ENCODE measurements at regions not wholly inside any gene's neighbourhood (a gene's known extent, or its start where the extent isn't known, plus 50 kb on each side); places are given as distances from the start of the nearest gene placed in this dataset.

- DNase-seq, result no peak
- Histone ChIP-seq H3K79me2 (ENCODE audit: low read depth) (no peaks in the 10 kb centered on the region), H3K9me2 (ENCODE audit: insufficient read depth) (no peaks in the 10 kb centered on the region), H2AFZ (no peak overlapping the region), H3K9me3 (ENCODE audit: insufficient read depth, low read depth) (no peaks in the 10 kb centered on the region), H3K27me3 (ENCODE audit: insufficient read depth, low read depth) (no peaks in the 10 kb centered on the region), H3F3A (ENCODE audit: insufficient read depth, low read depth) (no peaks in the 10 kb centered on the region), H3K4me2 (no peak overlapping the region), H4K20me1 (ENCODE audit: insufficient read depth) (no peaks in the 10 kb centered on the region), H3K4me3 (no peak overlapping the region), H3K27ac (no peak overlapping the region), H3K36me3 (ENCODE audit: low read depth) (no peaks in the 10 kb centered on the region), H3K4me1 (replicated peaks; ENCODE audit: insufficient read depth) (no peaks in the 10 kb centered on the region)
- intact Hi-C loops (cut with micrococcal nuclease; ENCODE audit: unreplicated experiment), result no loop called here
- TF ChIP-seq, protein P1, sequence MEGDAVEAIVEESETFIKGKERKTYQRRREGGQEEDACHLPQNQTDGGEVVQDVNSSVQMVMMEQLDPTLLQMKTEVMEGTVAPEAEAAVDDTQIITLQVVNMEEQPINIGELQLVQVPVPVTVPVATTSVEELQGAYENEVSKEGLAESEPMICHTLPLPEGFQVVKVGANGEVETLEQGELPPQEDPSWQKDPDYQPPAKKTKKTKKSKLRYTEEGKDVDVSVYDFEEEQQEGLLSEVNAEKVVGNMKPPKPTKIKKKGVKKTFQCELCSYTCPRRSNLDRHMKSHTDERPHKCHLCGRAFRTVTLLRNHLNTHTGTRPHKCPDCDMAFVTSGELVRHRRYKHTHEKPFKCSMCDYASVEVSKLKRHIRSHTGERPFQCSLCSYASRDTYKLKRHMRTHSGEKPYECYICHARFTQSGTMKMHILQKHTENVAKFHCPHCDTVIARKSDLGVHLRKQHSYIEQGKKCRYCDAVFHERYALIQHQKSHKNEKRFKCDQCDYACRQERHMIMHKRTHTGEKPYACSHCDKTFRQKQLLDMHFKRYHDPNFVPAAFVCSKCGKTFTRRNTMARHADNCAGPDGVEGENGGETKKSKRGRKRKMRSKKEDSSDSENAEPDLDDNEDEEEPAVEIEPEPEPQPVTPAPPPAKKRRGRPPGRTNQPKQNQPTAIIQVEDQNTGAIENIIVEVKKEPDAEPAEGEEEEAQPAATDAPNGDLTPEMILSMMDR (conservative IDR thresholded peaks at IDR 0.05), result no peak
- no peak for TF ChIP-seq EZH2 (IDR thresholded peaks at IDR 0.05; ENCODE audit: low read depth)
- ChIA-PET POLR2A (ENCODE audit: unreplicated experiment) (no interaction called here), CTCF (no interaction called here)
- no TSS peak for BruUV-seq (replicated peaks)
Observed at GRCh38 chr1:184896000-184896399, 78.3 kb downstream of the NIBAN1 start.

DNA sequence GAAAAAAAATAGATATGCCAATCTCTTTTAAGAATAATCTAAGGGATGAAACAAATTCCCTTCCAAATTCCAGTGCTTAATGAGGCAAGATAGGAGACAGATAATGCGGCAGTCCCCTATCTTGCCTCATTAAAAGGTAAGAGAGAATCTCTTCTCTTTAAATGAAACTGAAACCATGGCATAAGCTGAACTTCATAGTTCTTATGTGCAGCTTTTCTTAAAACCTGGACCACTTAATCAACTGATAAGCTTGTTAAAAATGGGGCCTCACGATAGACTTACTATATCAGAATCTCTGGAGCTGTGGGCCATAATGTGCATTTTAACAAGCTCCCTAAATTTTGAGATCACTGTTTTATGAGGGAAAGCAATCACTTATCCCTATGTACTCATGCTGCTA lies 79.2 kb downstream of the NIBAN1 start:
- no peaks in the 10 kb centered on the region for H3F3A ChIP-seq (ENCODE audit: insufficient read depth, low read depth)
- no peak overlapping the region for H2AFZ ChIP-seq
- H3K4me3 ChIP-seq, result no peak overlapping the region
- no peaks in the 10 kb centered on the region for H3K36me3 ChIP-seq (ENCODE audit: low read depth)
- ChIA-PET POLR2A (ENCODE audit: unreplicated experiment) (no interaction called here), CTCF (no interaction called here)
- no peaks in the 10 kb centered on the region for H3K9me2 ChIP-seq (ENCODE audit: insufficient read depth)
- no peak for TF ChIP-seq EZH2 (IDR thresholded peaks at IDR 0.05; ENCODE audit: low read depth)
- H3K27ac ChIP-seq, result no peak overlapping the region
- intact Hi-C loops (cut with micrococcal nuclease; ENCODE audit: unreplicated experiment), result no loop called here
- no peaks in the 10 kb centered on the region for H3K9me3 ChIP-seq (ENCODE audit: insufficient read depth, low read depth)
- no peaks in the 10 kb centered on the region for H4K20me1 ChIP-seq (ENCODE audit: insufficient read depth)
- no TSS peak for BruUV-seq (replicated peaks)
- H3K4me2 ChIP-seq, result no peak overlapping the region
- H3K27me3 ChIP-seq (ENCODE audit: insufficient read depth, low read depth), result no peaks in the 10 kb centered on the region
- no peaks in the 10 kb centered on the region for H3K79me2 ChIP-seq (ENCODE audit: low read depth)
- DNase-seq, result no peak
- no peaks in the 10 kb centered on the region for H3K4me1 ChIP-seq (replicated peaks; ENCODE audit: insufficient read depth)

- Histone ChIP-seq H3K4me1 (replicated peaks; ENCODE audit: insufficient read depth) (0 out of 2 replicates have a peak, but pooled peaks cover under 1% of the 10 kb centered on the region), H3K27ac (no peak overlapping the region), H3K4me3 (no peak overlapping the region), H3K9me3 (ENCODE audit: insufficient read depth, low read depth) (no peaks in the 10 kb centered on the region), H3K27me3 (ENCODE audit: insufficient read depth, low read depth) (no peaks in the 10 kb centered on the region), H3F3A (ENCODE audit: insufficient read depth, low read depth) (no peaks in the 10 kb centered on the region), H2AFZ (no peak overlapping the region), H3K4me2 (no peak overlapping the region), H3K36me3 (ENCODE audit: low read depth) (no peaks in the 10 kb centered on the region), H4K20me1 (ENCODE audit: insufficient read depth) (no peaks in the 10 kb centered on the region), H3K9me2 (ENCODE audit: insufficient read depth) (no peaks in the 10 kb centered on the region), H3K79me2 (ENCODE audit: low read depth) (no peaks in the 10 kb centered on the region)
- BruUV-seq (replicated peaks), result no TSS peak
- DNase-seq, result no peak
- intact Hi-C loops (cut with micrococcal nuclease; ENCODE audit: unreplicated experiment), result no loop called here
- TF ChIP-seq EZH2 (IDR thresholded peaks at IDR 0.05; ENCODE audit: low read depth), result no peak
- POLR2A ChIA-PET (ENCODE audit: unreplicated experiment), result interaction anchor here (0.5 kb wide), 1 partner anchor 70 kb away, joined by 12 read pairs; no protein-coding TSS in a partner anchor
- CTCF ChIA-PET, result no interaction called here
Observed at GRCh38 chr1:184893695-184894094, 80.6 kb downstream of the NIBAN1 start.

- Histone ChIP-seq H3K27ac (no peak overlapping the region), H3K9me2 (ENCODE audit: insufficient read depth) (no peaks in the 10 kb centered on the region), H3K36me3 (ENCODE audit: low read depth) (no peaks in the 10 kb centered on the region), H3K79me2 (ENCODE audit: low read depth) (no peaks in the 10 kb centered on the region), H3F3A (ENCODE audit: insufficient read depth, low read depth) (0 out of 2 replicates have a peak, but pooled peaks cover 4% of the 10 kb centered on the region), H3K27me3 (ENCODE audit: insufficient read depth, low read depth) (no peaks in the 10 kb centered on the region), H2AFZ (no peak overlapping the region), H3K9me3 (ENCODE audit: insufficient read depth, low read depth) (no peaks in the 10 kb centered on the region), H3K4me3 (no peak overlapping the region), H3K4me1 (replicated peaks; ENCODE audit: insufficient read depth) (peaks cover 5% of the 10 kb centered on the region; the same call in 1 of the 2 replicates), H3K4me2 (no peak overlapping the region), H4K20me1 (ENCODE audit: insufficient read depth) (no peaks in the 10 kb centered on the region)
- CTCF ChIA-PET, result no interaction called here
- no peak for TF ChIP-seq EZH2 (IDR thresholded peaks at IDR 0.05; ENCODE audit: low read depth)
- no peak for DNase-seq
- no TSS peak for BruUV-seq (replicated peaks)
- intact Hi-C loops (cut with micrococcal nuclease; ENCODE audit: unreplicated experiment), result no loop called here
- POLR2A ChIA-PET (ENCODE audit: unreplicated experiment), result no interaction called here
Observed at GRCh38 chr1:184892116-184892515, 82.2 kb downstream of the NIBAN1 start.

Data from PC-9 (cell line).